IMR-90 (cell line): ENCODE measurements at regions not wholly inside any gene's neighbourhood (a gene's known extent, or its start where the extent isn't known, plus 50 kb on each side); places are given as distances from the start of the nearest gene placed in this dataset.

ENCODE experiments used
- ATAC-seq: fragments of 200-7000 bp; cut with Tn5 transposase; 2 replicates; pipeline ENCODE4 v1.9.1; 2020; ENCODE audit warnings: low read depth, mild to moderate bottlenecking, moderate library complexity
- BruUV-seq: library from RNA; stranded (reverse); fragments of 400-500 nt; replicated peaks from 2 replicates; lab custom pipeline; 2021; lab: Mats Ljungman, UMichigan
- CTCF ChIA-PET: fragments of 300-600 bp; formaldehyde crosslinking; extraction: SDS; loops from one replicate; lab custom pipeline; 2021; ENCODE audit warnings: antibody characterized with exemption; lab: Yijun Ruan, JAX
- POLR2A ChIA-PET: fragments of 300-600 bp; sonication (Branson Sonifier 250); formaldehyde crosslinking; loops from one replicate; lab custom pipeline; 2022; ENCODE audit warnings: antibody characterized with exemption; ENCODE audit not compliant: unreplicated experiment; lab: Charles Lee
- DNase-seq: peaks from one replicate; pipeline ENCODE4 v3.0.0; 2013
- H2AFZ ChIP-seq: replicated peaks from 2 replicates; pipeline ENCODE3; 2013; ENCODE audit warnings: low read length, mild to moderate bottlenecking; ENCODE audit not compliant: poor library complexity
- H2AK5ac ChIP-seq: 2 replicates; pipeline ENCODE4 v1.6.1; 2013; ENCODE audit warnings: low read depth, low read length, inconsistent platforms
- H2AK9ac ChIP-seq: replicated peaks from 2 replicates; pipeline ENCODE3; 2013; ENCODE audit warnings: mild to moderate bottlenecking, low read depth, low read length, moderate library complexity; ENCODE audit not compliant: poor library complexity
- H2BK120ac ChIP-seq: 2 replicates; pipeline ENCODE4 v1.6.1; 2013; ENCODE audit warnings: low read depth, low read length, inconsistent platforms
- H2BK15ac ChIP-seq: 3 replicates; pipeline ENCODE4 v1.6.1; 2013; ENCODE audit warnings: low read depth, low read length, inconsistent platforms
- H2BK20ac ChIP-seq: 2 replicates; pipeline ENCODE4 v1.6.1; 2013; ENCODE audit warnings: low read depth, mild to moderate bottlenecking, inconsistent platforms, low read length, moderate library complexity
- H2BK5ac ChIP-seq: 2 replicates; pipeline ENCODE4 v1.6.1; 2013; ENCODE audit warnings: mild to moderate bottlenecking, low read depth, low read length, inconsistent platforms; ENCODE audit not compliant: poor library complexity, severe bottlenecking
- H3K14ac ChIP-seq: replicated peaks from 2 replicates; pipeline ENCODE4 v1.6.1; 2013; ENCODE audit warnings: low read depth, low read length, inconsistent platforms
- H3K18ac ChIP-seq: 2 replicates; pipeline ENCODE4 v1.6.1; 2013; ENCODE audit warnings: low read depth, low read length, control low read depth
- H3K23ac ChIP-seq: 2 replicates; pipeline ENCODE4 v1.6.1; 2013; ENCODE audit warnings: low read depth, low read length, inconsistent platforms
- H3K27ac ChIP-seq: 2 replicates; pipeline ENCODE4 v1.5.1; 2013; ENCODE audit warnings: mild to moderate bottlenecking, control low read depth, low read length; ENCODE audit not compliant: insufficient read depth
- H3K27me3 ChIP-seq: 2 replicates; pipeline ENCODE4 v1.6.1; 2013; ENCODE audit warnings: low read length; ENCODE audit not compliant: control insufficient read depth, insufficient read depth
- H3K36me3 ChIP-seq: 2 replicates; pipeline ENCODE4 v1.6.1; 2013; ENCODE audit warnings: low read length, mixed read lengths; ENCODE audit not compliant: control insufficient read depth, insufficient read depth
- H3K4ac ChIP-seq: 2 replicates; pipeline ENCODE4 v1.6.1; 2013; ENCODE audit warnings: low read depth, low read length, inconsistent platforms
- H3K4me1 ChIP-seq: 2 replicates; pipeline ENCODE4 v1.6.1; 2013; ENCODE audit warnings: low read length, mixed read lengths; ENCODE audit not compliant: control insufficient read depth, insufficient read depth
- H3K4me2 ChIP-seq: 2 replicates; pipeline ENCODE4 v1.6.1; 2013; ENCODE audit warnings: low read depth, mild to moderate bottlenecking, control low read depth, low read length, moderate library complexity
- H3K4me3 ChIP-seq: 2 replicates; pipeline ENCODE4 v1.5.1; 2013; ENCODE audit warnings: low read depth, mild to moderate bottlenecking, control low read depth, low read length, moderate library complexity; ENCODE audit not compliant: insufficient read depth
- H3K56ac ChIP-seq: 2 replicates; pipeline ENCODE4 v1.6.1; 2013; ENCODE audit warnings: low read length, inconsistent platforms; ENCODE audit not compliant: insufficient read depth; ENCODE audit errors: extremely low read depth
- H3K79me1 ChIP-seq, 2 experiments: 2 replicates each; pipeline ENCODE4 v1.6.1; 2013; ENCODE audit warnings: low read length in 2 of 2, inconsistent platforms in 1 of 2, low read depth in 1 of 2
- H3K9ac ChIP-seq: 2 replicates; pipeline ENCODE4 v1.6.1; 2013; ENCODE audit warnings: low read depth, low read length, control low read depth
- H3K9me1 ChIP-seq: 2 replicates; pipeline ENCODE4 v1.6.1; 2013; ENCODE audit warnings: low read length, inconsistent platforms; ENCODE audit not compliant: insufficient read depth
- H3K9me3 ChIP-seq: 2 replicates; pipeline ENCODE4 v1.6.1; 2013; ENCODE audit warnings: low read length; ENCODE audit not compliant: control insufficient read depth, insufficient read depth
- H4K20me1 ChIP-seq: 2 replicates; pipeline ENCODE4 v1.6.1; 2013; ENCODE audit warnings: low read length, inconsistent platforms; ENCODE audit not compliant: insufficient read depth
- H4K5ac ChIP-seq: 2 replicates; pipeline ENCODE4 v1.6.1; 2013; ENCODE audit warnings: mild to moderate bottlenecking, low read depth, low read length, control low read depth
- H4K8ac ChIP-seq, 2 experiments: 2 replicates each; pipeline ENCODE4 v1.6.1; 2013; ENCODE audit warnings: low read depth in 2 of 2, low read length in 2 of 2, control low read depth in 1 of 2, inconsistent platforms in 1 of 2
- H4K91ac ChIP-seq: 2 replicates; pipeline ENCODE4 v1.6.1; 2013; ENCODE audit warnings: low read depth, low read length, inconsistent platforms; ENCODE audit not compliant: insufficient read depth
- BHLHE40 ChIP-seq: fragments of 150-350 bp; IDR thresholded peaks from 2 replicates; pipeline ENCODE4 v1.6.1; 2016; ENCODE audit warnings: mild to moderate bottlenecking, low read depth, low read length
- CEBPB ChIP-seq: IDR thresholded peaks from 2 replicates; pipeline ENCODE4 v1.6.1; 2012; ENCODE audit warnings: low read depth, low read length, improper control_type of control experiment
- CHD1 ChIP-seq: IDR thresholded peaks from 2 replicates; pipeline ENCODE4 v1.6.1; 2012; ENCODE audit warnings: low read depth, low read length, improper control_type of control experiment
- FOS ChIP-seq: fragments of 150-350 bp; IDR thresholded peaks from 2 replicates; pipeline ENCODE4 v1.6.1; 2016; ENCODE audit warnings: low read depth, low read length
- MAFK ChIP-seq: IDR thresholded peaks from 2 replicates; pipeline ENCODE4 v1.6.1; 2012; ENCODE audit warnings: low read depth, low read length, improper control_type of control experiment
- MAZ ChIP-seq: IDR thresholded peaks from 2 replicates; pipeline ENCODE4 v1.6.1; 2012; ENCODE audit warnings: low read depth, mild to moderate bottlenecking, low read length, improper control_type of control experiment, moderate library complexity, borderline replicate concordance
- MXI1 ChIP-seq: IDR thresholded peaks from 2 replicates; pipeline ENCODE4 v1.6.1; 2012; ENCODE audit warnings: low read depth, mild to moderate bottlenecking, low read length, moderate library complexity, borderline replicate concordance
- NFE2L2 ChIP-seq: fragments of 150-350 bp; IDR thresholded peaks from 2 replicates; pipeline ENCODE4 v1.6.1; 2016; ENCODE audit warnings: low read depth, mild to moderate bottlenecking, low read length
- POLR2A ChIP-seq: IDR thresholded peaks from 2 replicates; pipeline ENCODE4 v1.6.1; 2012; ENCODE audit warnings: mild to moderate bottlenecking, low read depth, low read length
- RAD21 ChIP-seq: IDR thresholded peaks from 2 replicates; pipeline ENCODE4 v1.6.1; 2012; ENCODE audit warnings: low read length, improper control_type of control experiment
- RCOR1 ChIP-seq: IDR thresholded peaks from 2 replicates; pipeline ENCODE4 v1.6.1; 2012; ENCODE audit warnings: mild to moderate bottlenecking, low read length, improper control_type of control experiment; ENCODE audit not compliant: insufficient replicate concordance
- RFX5 ChIP-seq: IDR thresholded peaks from 2 replicates; pipeline ENCODE4 v1.8.0; 2012; ENCODE audit warnings: low read depth, mild to moderate bottlenecking, low read length, moderate library complexity
- SMC3 ChIP-seq: fragments of 150-350 bp; IDR thresholded peaks from 2 replicates; pipeline ENCODE4 v1.6.1; 2016; ENCODE audit warnings: low read depth, mild to moderate bottlenecking, antibody characterized with exemption, low read length, moderate library complexity
- WGBS, 2 experiments: methylation state at CpG; one replicate each; pipeline versions ENCODE4 v1.1.5 to v1.1.7; 2013; ENCODE audit warnings: missing lambda C conversion rate in 2 of 2; ENCODE audit not compliant: insufficient read length in 1 of 2; ENCODE audit errors: extremely low coverage in 2 of 2; 5-methylcytosine and 5-hydroxymethylcytosine counted together
- dilution Hi-C: fragments of 300-500 bp; cut with HindIII; formaldehyde crosslinking; loops from one replicate; pipeline ENCODE4 v1.14.3; 2018; ENCODE audit warnings: low sequenced_read_pairs; ENCODE audit not compliant: unreplicated experiment
- in situ Hi-C: fragments of 300-500 bp; cut with MboI; formaldehyde crosslinking; loops from 3 replicates; pipeline ENCODE4 v1.14.3; 2019; ENCODE audit warnings: low sequenced_read_pairs, inconsistent platforms, mixed read lengths
- intact Hi-C: fragments of 100-400 bp; cut with micrococcal nuclease; formaldehyde crosslinking; loops from 2 replicates; pipeline ENCODE4 v1.10.0; 2022
- TF ChIP-seq, protein P1 (sequence below): fragments of 150-350 bp; IDR thresholded peaks from 2 replicates; pipeline ENCODE4 v1.6.1; 2016; ENCODE audit warnings: low read depth, mild to moderate bottlenecking, low read length, moderate library complexity, borderline replicate concordance
- TF ChIP-seq, protein P2 (sequence below): fragments of 150-350 bp; IDR thresholded peaks from 2 replicates; pipeline ENCODE4 v1.6.1; 2017; ENCODE audit warnings: mild to moderate bottlenecking, antibody characterized with exemption, low read length, low read depth
- TF ChIP-seq, protein P3 (sequence below): conservative IDR thresholded peaks from 2 replicates; pipeline ENCODE4 v1.5.1; 2012; ENCODE audit warnings: mild to moderate bottlenecking, low read depth, low read length, improper control_type of control experiment

DNA sequence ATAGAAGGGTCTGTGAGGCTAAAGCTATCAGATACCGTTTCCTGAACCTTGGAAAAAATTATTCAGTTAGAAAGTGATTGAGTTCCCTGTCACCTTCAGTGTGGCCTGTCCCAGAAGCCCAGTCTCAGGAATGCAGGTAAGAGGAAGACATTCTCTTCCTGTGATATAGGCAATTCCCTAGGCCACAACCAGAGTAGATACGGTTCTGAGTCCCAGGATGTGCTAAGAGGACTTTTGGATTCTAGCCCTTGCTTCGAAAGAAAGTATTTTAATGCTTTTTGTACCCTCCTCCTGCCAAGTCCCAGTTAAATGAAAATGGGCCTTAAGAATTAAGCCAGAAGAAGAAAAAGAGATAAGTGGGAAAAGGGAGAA, 313.5 kb upstream of the PLXNA2 start:
- intact Hi-C loops: no loop called here
- in situ Hi-C loops: no loop called here
- Histone ChIP-seq H2AFZ (no peak overlapping the region), H3K27ac (no peak overlapping the region), H3K56ac (no peak overlapping the region), H2BK120ac (no peak overlapping the region), H3K18ac (no peak overlapping the region), H3K9me1 (no peaks in the 10 kb centered on the region), H3K4me2 (no peak overlapping the region), H2BK20ac (no peak overlapping the region), H3K36me3 (no peaks in the 10 kb centered on the region), H4K20me1 (no peaks in the 10 kb centered on the region), H2BK15ac (no peak overlapping the region), H2AK5ac (no peak overlapping the region), H3K14ac (no peak overlapping the region), H3K4me3 (no peak overlapping the region), H3K9ac (no peak overlapping the region), H4K91ac (no peak overlapping the region), H3K4me1 (no peaks in the 10 kb centered on the region), H3K4ac (no peak overlapping the region), H3K9me3 (0 out of 2 replicates have a peak, but pooled peaks cover 2% of the 10 kb centered on the region), H4K8ac (no peak overlapping the region), H2BK5ac (no peak overlapping the region), H3K23ac (no peak overlapping the region), H2AK9ac (no peak overlapping the region), H3K79me1 (no peaks in the 10 kb centered on the region), H4K5ac (no peak overlapping the region), H3K27me3 (no peaks in the 10 kb centered on the region)
- dilution Hi-C loops: no loop called here
- ChIA-PET CTCF (no interaction called here), POLR2A (no interaction called here)
- no peak for TF ChIP-seq RAD21
- no peak for TF ChIP-seq BHLHE40
- TF ChIP-seq MAFK: no peak
- TF ChIP-seq, protein P1, sequence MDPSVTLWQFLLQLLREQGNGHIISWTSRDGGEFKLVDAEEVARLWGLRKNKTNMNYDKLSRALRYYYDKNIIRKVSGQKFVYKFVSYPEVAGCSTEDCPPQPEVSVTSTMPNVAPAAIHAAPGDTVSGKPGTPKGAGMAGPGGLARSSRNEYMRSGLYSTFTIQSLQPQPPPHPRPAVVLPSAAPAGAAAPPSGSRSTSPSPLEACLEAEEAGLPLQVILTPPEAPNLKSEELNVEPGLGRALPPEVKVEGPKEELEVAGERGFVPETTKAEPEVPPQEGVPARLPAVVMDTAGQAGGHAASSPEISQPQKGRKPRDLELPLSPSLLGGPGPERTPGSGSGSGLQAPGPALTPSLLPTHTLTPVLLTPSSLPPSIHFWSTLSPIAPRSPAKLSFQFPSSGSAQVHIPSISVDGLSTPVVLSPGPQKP: no peak
- TF ChIP-seq NFE2L2: no peak
- no peak for TF ChIP-seq MXI1
- TF ChIP-seq CHD1: no peak
- no peak for TF ChIP-seq SMC3
- TF ChIP-seq CEBPB: no peak
- TF ChIP-seq FOS: no peak
- no peak for TF ChIP-seq MAZ
- no peak for TF ChIP-seq RCOR1
- TF ChIP-seq RFX5: no peak
- TF ChIP-seq, protein P2, sequence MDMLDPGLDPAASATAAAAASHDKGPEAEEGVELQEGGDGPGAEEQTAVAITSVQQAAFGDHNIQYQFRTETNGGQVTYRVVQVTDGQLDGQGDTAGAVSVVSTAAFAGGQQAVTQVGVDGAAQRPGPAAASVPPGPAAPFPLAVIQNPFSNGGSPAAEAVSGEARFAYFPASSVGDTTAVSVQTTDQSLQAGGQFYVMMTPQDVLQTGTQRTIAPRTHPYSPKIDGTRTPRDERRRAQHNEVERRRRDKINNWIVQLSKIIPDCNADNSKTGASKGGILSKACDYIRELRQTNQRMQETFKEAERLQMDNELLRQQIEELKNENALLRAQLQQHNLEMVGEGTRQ: no peak
- TF ChIP-seq, protein P3, sequence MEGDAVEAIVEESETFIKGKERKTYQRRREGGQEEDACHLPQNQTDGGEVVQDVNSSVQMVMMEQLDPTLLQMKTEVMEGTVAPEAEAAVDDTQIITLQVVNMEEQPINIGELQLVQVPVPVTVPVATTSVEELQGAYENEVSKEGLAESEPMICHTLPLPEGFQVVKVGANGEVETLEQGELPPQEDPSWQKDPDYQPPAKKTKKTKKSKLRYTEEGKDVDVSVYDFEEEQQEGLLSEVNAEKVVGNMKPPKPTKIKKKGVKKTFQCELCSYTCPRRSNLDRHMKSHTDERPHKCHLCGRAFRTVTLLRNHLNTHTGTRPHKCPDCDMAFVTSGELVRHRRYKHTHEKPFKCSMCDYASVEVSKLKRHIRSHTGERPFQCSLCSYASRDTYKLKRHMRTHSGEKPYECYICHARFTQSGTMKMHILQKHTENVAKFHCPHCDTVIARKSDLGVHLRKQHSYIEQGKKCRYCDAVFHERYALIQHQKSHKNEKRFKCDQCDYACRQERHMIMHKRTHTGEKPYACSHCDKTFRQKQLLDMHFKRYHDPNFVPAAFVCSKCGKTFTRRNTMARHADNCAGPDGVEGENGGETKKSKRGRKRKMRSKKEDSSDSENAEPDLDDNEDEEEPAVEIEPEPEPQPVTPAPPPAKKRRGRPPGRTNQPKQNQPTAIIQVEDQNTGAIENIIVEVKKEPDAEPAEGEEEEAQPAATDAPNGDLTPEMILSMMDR: no peak
- TF ChIP-seq POLR2A: no peak
- BruUV-seq: no TSS peak
- DNase-seq: no peak
- no peak for ATAC-seq
- no CpG with 5 or more reads among the region's 3 CpGs for WGBS, 2 experiments
